NAMALWA (cell line): ENCODE measurements at regions not wholly inside any gene's neighbourhood (a gene's known extent, or its start where the extent isn't known, plus 50 kb on each side); places are given as distances from the start of the nearest gene placed in this dataset.

Source experiments
- DNase-seq: peaks from one replicate; pipeline ENCODE4 v3.0.0-alpha.2; 2015; ENCODE audit warnings: low spot score

- DNase-seq = no peak
These were observed 363.5 kb downstream of the CDH9 start for GRCh38 chr5:26674846-26675245.

- no peak for DNase-seq
These were observed 368.9 kb downstream of the CDH9 start for GRCh38 chr5:26669523-26669922.

- no peak for DNase-seq
These were observed 369.4 kb downstream of the CDH9 start for GRCh38 chr5:26669031-26669430.

GRCh38 chr5:26666371-26666770 is 372.0 kb downstream of the CDH9 start:
- no peak for DNase-seq

- no peak for DNase-seq
These were observed 374.9 kb downstream of the CDH9 start for GRCh38 chr5:26663500-26663899.

DNA sequence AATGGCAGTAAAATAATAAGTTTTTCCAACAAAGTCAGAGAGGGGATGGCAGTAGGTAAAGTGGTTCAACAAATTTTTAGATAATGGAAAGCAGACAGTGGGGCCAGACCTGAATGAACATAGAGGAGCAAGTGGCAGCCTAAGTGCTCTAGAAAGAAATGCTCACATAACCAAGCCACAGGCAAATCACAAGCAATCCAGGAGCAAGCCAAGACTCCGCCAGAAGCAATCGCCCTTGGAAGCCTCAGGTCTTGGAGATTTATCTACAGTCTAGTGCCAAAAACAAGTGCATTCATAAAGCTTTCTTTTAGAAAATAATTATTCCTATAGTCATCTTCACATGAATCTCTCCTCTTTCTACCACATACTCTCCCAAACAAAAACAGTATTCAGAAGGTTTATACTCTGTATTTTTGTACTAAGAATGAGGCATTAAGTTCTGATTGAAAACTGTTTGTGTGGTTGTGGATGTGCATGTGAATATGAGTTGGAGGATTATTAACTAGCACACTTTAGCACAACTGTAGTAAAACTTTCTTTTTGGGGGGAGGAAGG is 375.5 kb downstream of the CDH9 start:
- no peak for DNase-seq

GRCh38 chr5:26660116-26660515 is 378.3 kb downstream of the CDH9 start:
- DNase-seq = no peak

DNA sequence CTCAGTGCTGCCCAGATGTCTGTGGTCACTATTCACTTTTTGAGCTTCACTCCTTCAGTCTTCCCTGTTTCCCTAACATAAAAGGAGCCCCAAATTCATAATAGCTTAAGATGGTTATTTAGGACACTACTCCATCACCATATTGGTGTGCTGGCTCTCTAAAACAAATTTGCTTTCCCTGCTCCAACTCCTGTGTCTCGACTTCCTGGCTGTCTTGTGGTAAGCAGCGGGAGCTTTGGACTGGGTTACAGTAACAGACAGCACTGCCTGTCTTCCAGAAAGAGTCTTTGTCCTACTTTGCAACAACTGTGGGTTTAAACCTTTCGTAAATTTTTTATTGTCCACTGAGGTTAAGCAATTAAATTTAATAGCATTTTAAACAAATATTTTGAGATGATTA is 389.4 kb downstream of the CDH9 start:
- no peak for DNase-seq

DNA sequence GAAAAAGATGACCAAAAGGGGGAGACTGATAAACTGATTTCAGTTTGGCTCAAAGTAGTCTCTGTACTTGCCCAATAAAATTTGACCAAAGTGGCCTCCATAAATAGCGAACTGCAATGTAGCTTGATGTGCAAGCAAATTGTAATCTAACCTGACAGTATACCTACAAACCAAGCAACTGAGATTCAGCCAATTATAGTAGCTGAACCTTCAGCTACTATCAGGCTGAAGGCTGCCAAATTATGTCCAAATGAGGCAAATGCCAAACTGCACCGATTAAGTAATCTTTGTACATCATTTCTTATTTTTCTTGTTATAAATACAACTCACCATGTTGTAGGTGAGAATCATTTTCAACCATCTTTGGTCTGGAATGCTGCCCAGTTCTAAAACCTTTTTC is 390.6 kb downstream of the CDH9 start:
- DNase-seq = no peak

GRCh38 chr5:26645659-26646058 is 392.7 kb downstream of the CDH9 start:
- DNase-seq = no peak

DNA sequence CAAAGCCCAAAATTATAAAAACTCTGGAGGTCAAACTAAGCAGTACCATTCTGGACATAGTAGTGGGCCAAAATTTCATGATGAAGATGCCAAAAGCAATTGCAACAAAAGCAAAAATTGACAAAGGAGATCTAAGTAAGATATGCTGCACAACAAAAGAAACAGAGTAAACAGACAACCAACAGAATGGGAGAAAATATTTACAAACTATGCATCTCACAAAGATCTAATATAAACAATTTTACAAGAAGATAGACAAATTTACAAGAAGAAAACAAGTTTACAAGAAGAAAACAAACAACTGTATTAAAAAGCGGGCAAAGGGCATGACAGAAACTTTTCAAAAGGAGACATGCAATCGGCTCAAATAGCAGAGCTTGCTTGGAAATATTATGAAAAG is 396.9 kb downstream of the CDH9 start:
- DNase-seq = no peak

GRCh38 chr5:26625099-26625498 is 413.3 kb downstream of the CDH9 start:
- no peak for DNase-seq

DNA sequence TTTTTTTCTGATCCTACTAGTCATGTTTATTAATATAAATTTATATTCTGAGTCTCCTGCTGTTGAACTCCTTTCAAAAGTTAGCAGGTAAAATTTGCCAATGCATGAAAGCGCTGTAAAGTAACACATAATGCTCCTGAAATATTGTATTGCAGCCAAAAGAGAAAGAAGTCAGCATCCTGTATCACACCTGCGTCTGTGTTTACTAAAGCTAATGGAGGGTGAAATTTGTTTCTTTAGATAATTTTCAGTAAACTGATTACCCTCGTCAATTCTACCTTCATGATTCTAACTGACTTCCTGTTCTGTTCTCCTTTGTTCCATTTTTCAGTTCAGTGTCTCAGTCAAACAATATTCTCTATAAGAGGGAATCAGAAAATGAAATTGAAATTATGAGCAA is 415.4 kb downstream of the CDH9 start:
- no peak for DNase-seq

DNA sequence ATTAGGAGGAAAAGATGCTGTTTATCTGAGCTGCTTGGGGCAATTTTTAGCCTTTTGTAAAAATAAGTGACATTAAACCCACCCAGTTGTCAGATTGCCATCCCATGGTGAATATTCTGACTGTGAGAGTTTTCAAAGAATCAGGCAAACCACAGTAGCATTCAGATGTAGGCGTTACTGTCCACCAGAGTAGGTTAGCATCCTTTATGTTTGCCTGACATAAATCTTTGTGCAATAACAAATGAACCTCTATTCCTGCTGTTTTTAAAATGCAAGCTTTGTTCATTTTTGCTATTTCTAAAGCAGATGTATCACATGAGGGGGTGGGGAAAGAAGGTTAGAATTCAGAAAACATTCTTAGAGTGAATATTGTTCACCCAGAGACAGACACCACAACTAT is 427.8 kb downstream of the CDH9 start:
- DNase-seq = no peak

GRCh38 chr5:26601563-26601962 is 436.8 kb downstream of the CDH9 start:
- no peak for DNase-seq

- no peak for DNase-seq
These were observed 455.9 kb downstream of the CDH9 start for GRCh38 chr5:26582350-26583045.

DNA sequence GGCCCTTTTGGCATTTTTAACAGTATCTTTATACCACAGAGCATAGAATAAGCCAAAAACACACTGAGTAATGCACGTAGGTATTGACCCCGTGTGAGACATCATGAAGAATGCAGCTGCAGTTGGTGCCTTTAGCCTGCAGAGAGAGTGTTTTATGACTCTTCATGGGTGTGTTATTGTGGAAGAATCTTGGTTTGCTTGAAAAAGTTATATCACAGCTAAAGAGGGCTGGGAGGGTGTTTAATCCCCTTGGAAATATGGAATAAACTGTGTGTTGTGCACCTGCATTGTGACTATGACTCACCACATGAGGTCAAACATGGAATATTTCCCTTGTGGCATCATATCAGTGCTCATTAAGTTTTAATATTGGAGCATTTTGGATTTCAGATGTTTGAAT is 458.7 kb downstream of the CDH9 start:
- DNase-seq = no peak

GRCh38 chr5:26578002-26578401 is 460.4 kb downstream of the CDH9 start:
- DNase-seq = no peak

DNA sequence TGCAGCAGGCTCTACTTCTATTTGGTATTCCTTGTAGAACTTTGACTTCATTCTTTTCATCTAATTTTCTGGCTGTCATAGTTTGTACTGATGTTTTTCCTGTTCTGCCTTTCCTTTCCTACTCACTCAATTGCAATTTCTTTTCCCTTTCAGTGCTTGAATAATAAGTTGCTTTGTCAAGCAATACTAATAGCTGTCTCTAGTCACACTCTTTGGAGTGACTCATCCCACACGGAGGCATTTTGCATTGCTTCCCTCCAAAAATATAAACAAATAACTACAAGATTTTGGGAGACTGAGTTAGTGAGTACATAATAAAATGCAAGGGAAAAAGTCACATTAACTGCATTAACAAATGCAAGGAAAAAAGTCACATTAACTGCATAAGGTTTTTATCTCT is 465.9 kb downstream of the CDH9 start:
- DNase-seq = no peak

DNA sequence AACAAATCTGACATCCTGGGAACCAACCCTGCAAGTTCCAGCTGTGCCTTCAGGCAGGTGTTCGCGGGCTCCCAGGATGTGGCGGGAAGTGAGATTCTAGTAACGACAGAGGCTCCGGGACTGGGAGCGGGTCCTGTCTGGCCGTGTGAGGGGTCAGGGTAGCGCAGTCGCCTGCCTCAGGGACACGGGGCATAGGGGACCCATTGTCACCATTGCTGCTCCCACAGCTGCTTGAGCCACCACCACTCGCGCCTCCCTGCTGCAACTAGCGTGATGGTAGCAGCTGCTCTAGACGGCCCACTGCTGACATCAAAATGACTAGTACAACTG is 468.5 kb downstream of the CDH9 start:
- DNase-seq = no peak

- no peak for DNase-seq
These were observed 469.0 kb downstream of the CDH9 start for GRCh38 chr5:26569241-26569928.

DNA sequence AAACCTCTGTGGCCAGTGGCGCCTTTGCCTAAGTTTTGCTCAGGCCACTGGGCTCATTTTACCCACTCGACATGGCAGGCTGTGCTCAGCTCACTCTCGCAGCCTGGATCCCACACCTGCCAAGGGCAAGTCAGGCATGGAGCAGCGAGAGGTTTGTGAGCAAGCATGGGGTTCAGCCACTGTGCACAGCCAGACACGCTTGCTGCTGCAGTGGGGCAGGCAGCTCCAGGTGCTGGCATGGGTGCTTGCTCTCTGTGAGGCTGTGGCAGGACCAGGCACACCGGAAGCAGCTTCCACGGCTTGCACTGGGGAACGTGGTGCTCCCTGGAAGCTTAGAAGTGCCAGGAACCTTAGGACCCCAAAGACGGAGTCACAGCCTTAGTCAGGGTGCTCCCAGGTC is 470.1 kb downstream of the CDH9 start:
- DNase-seq = no peak

- no peak for DNase-seq
These were observed 474.4 kb downstream of the CDH9 start for GRCh38 chr5:26563979-26564378.

GRCh38 chr5:26553079-26553478 is 485.3 kb downstream of the CDH9 start:
- no peak for DNase-seq
